HEK293T (cell line): ENCODE measurements at regions not wholly inside any gene's neighbourhood (a gene's known extent, or its start where the extent isn't known, plus 50 kb on each side); places are given as distances from the start of the nearest gene placed in this dataset.

Experiments used
- CTCF ChIA-PET: fragments of 350-600 bp; formaldehyde crosslinking; extraction: SDS; loops from one replicate; lab custom pipeline; 2021; ENCODE audit warnings: antibody characterized with exemption, inconsistent platforms; lab: Yijun Ruan, JAX
- POLR2A ChIA-PET: fragments of 350-600 bp; formaldehyde crosslinking; extraction: SDS; loops from one replicate; lab custom pipeline; 2020; ENCODE audit warnings: antibody characterized with exemption, inconsistent platforms; lab: Yijun Ruan, JAX
- DNase-seq: peaks from one replicate; pipeline ENCODE4 v3.0.0; 2012; ENCODE audit warnings: mixed read lengths; ENCODE audit errors: extremely low spot score
- ARNT ChIP-seq: fragments of 450-650 bp; IDR thresholded peaks from 2 replicates; pipeline ENCODE4 v1.6.1; 2017; ENCODE audit warnings: mild to moderate bottlenecking
- BHLHE40 ChIP-seq: fragments of 450-650 bp; IDR thresholded peaks from 2 replicates; pipeline ENCODE4 v1.6.1; 2016; ENCODE audit warnings: mild to moderate bottlenecking, moderate library complexity, borderline replicate concordance
- CTBP1 ChIP-seq: fragments of 450-650 bp; IDR thresholded peaks from 2 replicates; pipeline ENCODE4 v1.6.1; 2016; ENCODE audit warnings: borderline replicate concordance
- ELF4 ChIP-seq: fragments of 450-650 bp; IDR thresholded peaks from 2 replicates; pipeline ENCODE4 v1.6.1; 2017; ENCODE audit warnings: antibody characterized with exemption
- FOXA1 ChIP-seq: fragments of 450-650 bp; IDR thresholded peaks from 2 replicates; pipeline ENCODE4 v1.6.1; 2016; ENCODE audit warnings: mild to moderate bottlenecking
- FOXK2 ChIP-seq: fragments of 450-650 bp; IDR thresholded peaks from 2 replicates; pipeline ENCODE4 v1.6.1; 2016; ENCODE audit warnings: mild to moderate bottlenecking
- FOXM1 ChIP-seq: fragments of 450-650 bp; IDR thresholded peaks from 2 replicates; pipeline ENCODE4 v1.6.1; 2017; ENCODE audit warnings: mild to moderate bottlenecking, borderline replicate concordance
- HDGF ChIP-seq: fragments of 450-650 bp; IDR thresholded peaks from 2 replicates; pipeline ENCODE4 v1.6.1; 2017; ENCODE audit warnings: antibody characterized with exemption, borderline replicate concordance
- L3MBTL2 ChIP-seq: fragments of 450-650 bp; conservative IDR thresholded peaks from 2 replicates; pipeline ENCODE4 v1.6.1; 2016; ENCODE audit warnings: mild to moderate bottlenecking
- LEF1 ChIP-seq: fragments of 450-650 bp; IDR thresholded peaks from 2 replicates; pipeline ENCODE4 v1.6.1; 2017; ENCODE audit warnings: mild to moderate bottlenecking, borderline replicate concordance
- NFRKB ChIP-seq: fragments of 450-650 bp; IDR thresholded peaks from 2 replicates; pipeline ENCODE4 v1.6.1; 2016; ENCODE audit warnings: mild to moderate bottlenecking, moderate library complexity
- SP1 ChIP-seq: fragments of 450-650 bp; IDR thresholded peaks from 2 replicates; pipeline ENCODE4 v1.6.1; 2017
- SUZ12 ChIP-seq: fragments of 450-650 bp; IDR thresholded peaks from 2 replicates; pipeline ENCODE4 v1.6.1; 2016; ENCODE audit warnings: mild to moderate bottlenecking
- TARDBP ChIP-seq: fragments of 450-650 bp; IDR thresholded peaks from 2 replicates; pipeline ENCODE4 v1.6.1; 2016
- ZNF384 ChIP-seq: fragments of 450-650 bp; IDR thresholded peaks from 2 replicates; pipeline ENCODE4 v1.6.1; 2016
- TF ChIP-seq, protein P1 (sequence below): fragments of 450-650 bp; IDR thresholded peaks from 2 replicates; pipeline ENCODE4 v1.6.1; 2016

DNA sequence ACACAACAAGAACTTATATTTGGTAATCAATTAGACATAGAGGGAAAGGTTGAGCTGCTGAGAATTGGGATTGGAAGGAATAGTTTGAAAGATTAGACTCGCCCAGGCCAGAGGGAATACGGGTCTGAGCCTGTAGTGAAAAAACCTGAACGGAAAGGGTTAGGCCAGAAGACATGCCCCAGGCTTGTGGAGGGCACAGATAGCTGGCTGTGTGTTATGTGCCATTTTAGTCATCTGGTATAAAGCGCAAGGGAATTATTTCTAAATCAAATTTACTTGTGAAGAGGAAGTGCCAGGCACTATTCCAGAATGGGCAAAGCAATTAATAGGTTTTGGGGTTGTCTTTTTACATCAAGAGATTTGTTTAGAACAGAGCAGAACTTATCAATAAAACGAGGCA lies 187.5 kb upstream of the ANKRD50 start:
- POLR2A ChIA-PET, result no interaction called here
- CTCF ChIA-PET, result no interaction called here
- no peak for DNase-seq
- TF ChIP-seq LEF1, result no peak

DNA sequence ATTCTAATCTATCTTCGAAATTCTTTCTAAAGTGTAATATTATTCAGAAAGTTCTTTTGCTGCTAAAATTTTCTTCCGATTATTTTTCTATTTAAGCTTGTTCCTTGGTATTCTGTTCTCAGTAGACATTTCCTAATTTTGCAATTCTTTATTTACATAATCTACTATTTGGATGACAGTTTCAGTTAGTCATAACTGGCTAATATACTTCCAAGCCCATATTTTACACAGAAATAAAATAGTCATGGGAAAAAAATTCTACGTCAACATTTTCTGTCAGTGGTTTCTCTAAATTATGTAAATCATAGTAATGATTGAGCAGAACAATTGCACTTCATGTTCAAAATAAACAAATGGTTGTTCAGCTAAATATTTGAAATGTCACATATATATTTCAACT lies 178.0 kb upstream of the ANKRD50 start:
- CTCF ChIA-PET, result no interaction called here
- DNase-seq, result no peak
- POLR2A ChIA-PET, result no interaction called here
- no peak for TF ChIP-seq L3MBTL2
- TF ChIP-seq ARNT, result no peak
- no peak for TF ChIP-seq SUZ12
- TF ChIP-seq HDGF, result no peak
- TF ChIP-seq TARDBP, result no peak
- no peak for TF ChIP-seq BHLHE40
- TF ChIP-seq FOXK2, result no peak
- no peak for TF ChIP-seq ZNF384
- no peak for TF ChIP-seq FOXA1
- TF ChIP-seq LEF1, result no peak
- TF ChIP-seq, protein P1, sequence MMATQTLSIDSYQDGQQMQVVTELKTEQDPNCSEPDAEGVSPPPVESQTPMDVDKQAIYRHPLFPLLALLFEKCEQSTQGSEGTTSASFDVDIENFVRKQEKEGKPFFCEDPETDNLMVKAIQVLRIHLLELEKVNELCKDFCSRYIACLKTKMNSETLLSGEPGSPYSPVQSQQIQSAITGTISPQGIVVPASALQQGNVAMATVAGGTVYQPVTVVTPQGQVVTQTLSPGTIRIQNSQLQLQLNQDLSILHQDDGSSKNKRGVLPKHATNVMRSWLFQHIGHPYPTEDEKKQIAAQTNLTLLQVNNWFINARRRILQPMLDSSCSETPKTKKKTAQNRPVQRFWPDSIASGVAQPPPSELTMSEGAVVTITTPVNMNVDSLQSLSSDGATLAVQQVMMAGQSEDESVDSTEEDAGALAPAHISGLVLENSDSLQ, result no peak
- TF ChIP-seq CTBP1, result no peak

DNA sequence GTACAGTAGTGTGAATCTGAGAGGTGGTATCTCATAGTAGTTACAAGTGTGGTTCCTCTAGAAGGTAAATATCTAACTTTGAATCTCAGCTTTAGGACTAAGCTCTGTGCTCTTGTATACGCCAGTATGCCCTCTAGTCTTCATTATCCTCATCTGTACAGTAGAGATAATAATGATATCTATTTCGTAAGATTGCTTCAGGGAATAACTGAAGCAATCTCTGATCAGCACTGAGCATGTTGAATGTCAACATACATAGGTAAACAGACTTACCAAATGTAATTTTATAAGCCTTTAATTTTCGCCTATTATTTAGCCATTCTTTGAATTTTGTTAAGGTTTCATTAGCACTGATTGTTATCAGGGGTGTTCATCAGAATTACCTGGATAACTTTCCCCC lies 175.2 kb upstream of the ANKRD50 start:
- ChIA-PET CTCF (no interaction called here), POLR2A (no interaction called here)
- no peak for DNase-seq
- TF ChIP-seq ARNT (no peak), FOXK2 (no peak), BHLHE40 (no peak), FOXM1 (no peak), LEF1 (no peak), HDGF (no peak), CTBP1 (no peak), NFRKB (no peak), SUZ12 (no peak), SP1 (no peak), ZNF384 (no peak), L3MBTL2 (no peak), TARDBP (no peak), FOXA1 (no peak), ELF4 (no peak)
- TF ChIP-seq, protein P1, result no peak

DNA sequence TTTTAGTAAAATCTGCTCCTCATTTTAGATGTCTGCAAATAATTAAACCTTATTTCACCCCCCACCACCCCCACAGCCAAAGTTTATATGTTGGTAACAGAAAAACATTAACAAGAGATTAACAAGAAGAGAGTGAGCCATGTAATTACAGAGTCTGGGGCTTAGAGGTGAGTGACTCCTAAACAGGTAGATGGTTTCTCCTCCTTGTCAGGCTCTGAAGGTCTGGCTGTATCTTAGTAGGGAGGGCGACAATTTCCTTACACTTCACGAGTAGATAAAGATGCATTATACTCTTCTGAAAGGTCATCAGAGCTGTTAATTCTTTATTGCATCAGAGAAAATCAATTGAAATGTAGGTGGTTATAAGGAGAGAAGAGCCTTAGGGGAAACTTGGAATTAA lies 171.8 kb upstream of the ANKRD50 start:
- TF ChIP-seq NFRKB (no peak), SP1 (no peak), FOXA1 (no peak), SUZ12 (no peak), ELF4 (no peak), TARDBP (no peak), ARNT (no peak)
- ChIA-PET POLR2A (no interaction called here), CTCF (no interaction called here)
- no peak for DNase-seq

DNA sequence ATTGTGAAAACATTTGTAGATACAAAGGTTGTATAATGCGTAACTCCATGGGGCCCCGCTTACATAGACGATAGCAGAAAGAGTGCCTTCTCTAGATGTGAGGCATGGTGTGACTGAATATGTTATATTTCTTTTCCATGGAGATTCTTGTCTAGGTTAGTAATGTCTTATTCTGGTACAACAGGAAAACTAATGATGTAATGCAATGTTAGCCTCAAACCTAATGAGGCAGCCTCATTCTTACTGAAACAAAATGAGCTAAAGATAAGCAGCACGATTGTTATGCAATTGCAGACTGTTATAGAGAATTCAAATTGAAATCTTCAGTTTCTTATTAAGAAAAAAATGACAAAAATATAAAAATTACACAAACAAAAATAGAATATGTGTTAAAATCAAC lies 171.1 kb upstream of the ANKRD50 start:
- ChIA-PET POLR2A (no interaction called here), CTCF (no interaction called here)
- DNase-seq, result no peak
- TF ChIP-seq CTBP1, result no peak
- no peak for TF ChIP-seq FOXK2
- TF ChIP-seq ZNF384, result no peak
- no peak for TF ChIP-seq FOXM1
- TF ChIP-seq ARNT, result no peak
- no peak for TF ChIP-seq L3MBTL2
- TF ChIP-seq HDGF, result no peak
- TF ChIP-seq SP1, result no peak
- TF ChIP-seq NFRKB, result no peak
- TF ChIP-seq TARDBP, result no peak
- no peak for TF ChIP-seq SUZ12
- no peak for TF ChIP-seq BHLHE40
- TF ChIP-seq, protein P1, result no peak
- no peak for TF ChIP-seq FOXA1
- no peak for TF ChIP-seq LEF1
- no peak for TF ChIP-seq ELF4

DNA sequence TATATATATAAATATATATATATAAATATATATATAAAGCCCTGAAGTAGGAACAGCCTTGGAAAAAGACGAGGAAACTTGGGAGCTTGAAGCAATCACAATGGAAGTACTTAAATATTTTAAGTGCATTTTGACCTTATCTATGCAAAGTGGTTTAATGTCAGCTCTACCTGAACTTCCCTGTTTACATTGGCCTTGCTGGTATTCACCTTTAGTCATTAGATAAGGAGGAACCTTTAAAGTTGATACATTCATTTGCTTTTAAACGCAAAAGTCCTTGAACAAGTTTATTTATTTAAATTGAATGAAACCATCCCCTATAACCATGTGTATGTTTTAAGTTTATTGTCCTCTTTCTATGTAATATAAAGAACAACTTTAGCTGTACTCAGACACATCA lies 166.7 kb upstream of the ANKRD50 start:
- ChIA-PET CTCF (no interaction called here), POLR2A (no interaction called here)
- no peak for DNase-seq
- TF ChIP-seq ARNT (no peak), ZNF384 (no peak), LEF1 (no peak), L3MBTL2 (no peak)
- TF ChIP-seq, protein P1, result no peak
